Adrenal gland (tissue), 5 donors: ENCODE measurements at regions not wholly inside any gene's neighbourhood (a gene's known extent, or its start where the extent isn't known, plus 50 kb on each side); places are given as distances from the start of the nearest gene placed in this dataset.

ENCODE experiments used
- POLR2A ChIP-seq, 2 donors: fragments of 450-650 bp; IDR thresholded peaks; one replicate each; pipeline ENCODE4 v1.6.1; 2017; ENCODE audit warnings: antibody characterized with exemption in 2 of 2, mild to moderate bottlenecking in 2 of 2, moderate library complexity in 1 of 2
- TF ChIP-seq, protein P1 (sequence below), 6 experiments: fragments of 450-650 bp in 4 of 6; fragments of 200-600 bp in 2 of 6; sonication (generic) in 1 of 6; IDR thresholded peaks; 1 replicate in 5 of 6; 2 replicates in 1 of 6; pipeline versions ENCODE4 v1.5.1 to v1.8.0; 2016 to 2021; ENCODE audit warnings: antibody characterized with exemption in 6 of 6, mild to moderate bottlenecking in 2 of 6, moderate library complexity in 1 of 6
- donor health status: DM: no; HTN: no; CAD: no.

DNA sequence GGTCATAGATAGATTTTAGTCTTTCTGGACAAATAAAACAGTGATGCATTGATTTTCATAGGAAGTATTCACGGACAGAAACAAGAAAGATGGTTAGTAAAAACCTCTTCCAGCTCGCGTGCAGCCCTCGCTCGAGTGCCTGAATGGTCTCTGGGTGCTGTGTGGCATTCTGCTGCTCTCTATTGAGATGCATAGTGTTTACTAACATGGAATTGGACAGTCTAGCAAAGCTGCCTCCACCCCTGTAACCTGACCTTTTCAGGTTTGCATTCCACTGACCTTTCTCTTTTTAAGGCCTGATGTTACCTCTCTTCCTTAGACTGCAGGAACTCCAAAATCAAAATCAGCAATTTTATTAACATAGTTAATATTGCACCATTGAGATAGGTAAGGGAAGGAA is 643.4 kb downstream of the JRKL start:
- TF ChIP-seq, protein P1, sequence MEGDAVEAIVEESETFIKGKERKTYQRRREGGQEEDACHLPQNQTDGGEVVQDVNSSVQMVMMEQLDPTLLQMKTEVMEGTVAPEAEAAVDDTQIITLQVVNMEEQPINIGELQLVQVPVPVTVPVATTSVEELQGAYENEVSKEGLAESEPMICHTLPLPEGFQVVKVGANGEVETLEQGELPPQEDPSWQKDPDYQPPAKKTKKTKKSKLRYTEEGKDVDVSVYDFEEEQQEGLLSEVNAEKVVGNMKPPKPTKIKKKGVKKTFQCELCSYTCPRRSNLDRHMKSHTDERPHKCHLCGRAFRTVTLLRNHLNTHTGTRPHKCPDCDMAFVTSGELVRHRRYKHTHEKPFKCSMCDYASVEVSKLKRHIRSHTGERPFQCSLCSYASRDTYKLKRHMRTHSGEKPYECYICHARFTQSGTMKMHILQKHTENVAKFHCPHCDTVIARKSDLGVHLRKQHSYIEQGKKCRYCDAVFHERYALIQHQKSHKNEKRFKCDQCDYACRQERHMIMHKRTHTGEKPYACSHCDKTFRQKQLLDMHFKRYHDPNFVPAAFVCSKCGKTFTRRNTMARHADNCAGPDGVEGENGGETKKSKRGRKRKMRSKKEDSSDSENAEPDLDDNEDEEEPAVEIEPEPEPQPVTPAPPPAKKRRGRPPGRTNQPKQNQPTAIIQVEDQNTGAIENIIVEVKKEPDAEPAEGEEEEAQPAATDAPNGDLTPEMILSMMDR (IDR thresholded peaks at IDR 0.05): no peak
- TF ChIP-seq POLR2A (IDR thresholded peaks at IDR 0.05): no peak
